CD4-positive, alpha-beta T cell treated with Interleukin-4 for 1 hour (primary cell): ENCODE measurements at regions not wholly inside any gene's neighbourhood (a gene's known extent, or its start where the extent isn't known, plus 50 kb on each side); places are given as distances from the start of the nearest gene placed in this dataset.
"Not testable (repeated sequence)": the region's sequence is repeated elsewhere in the genome, so short reads cannot be mapped to it uniquely, and the experiment has no call there.

ENCODE experiments used
- DNase-seq, 2 donors: peaks; one replicate each; pipeline ENCODE4 v3.0.0-alpha.2; 2020 to 2022

- DNase-seq, result no peak
These were observed 207.7 kb upstream of the ZSWIM2 start for GRCh38 chr2:187056416-187057334.

GRCh38 chr2:187055463-187055862, 206.5 kb upstream of the ZSWIM2 start:
- no peak for DNase-seq

- no peak for DNase-seq
These were observed 205.7 kb upstream of the ZSWIM2 start for GRCh38 chr2:187054501-187055319.

GRCh38 chr2:187051350-187051749, 202.4 kb upstream of the ZSWIM2 start:
- no peak for DNase-seq

GRCh38 chr2:187050409-187050998, 201.5 kb upstream of the ZSWIM2 start:
- DNase-seq, result no peak

- DNase-seq, result no peak
These were observed 188.3 kb upstream of the ZSWIM2 start for GRCh38 chr2:187037310-187037709.

- no peak for DNase-seq
These were observed 185.5 kb upstream of the ZSWIM2 start for GRCh38 chr2:187034434-187034833.

GRCh38 chr2:187024739-187025138, 175.8 kb upstream of the ZSWIM2 start:
- DNase-seq, result no peak

GRCh38 chr2:187023996-187024395, 175.0 kb upstream of the ZSWIM2 start:
- DNase-seq, result not testable (repeated sequence)

- no peak for DNase-seq
These were observed 168.5 kb upstream of the ZSWIM2 start for GRCh38 chr2:187017438-187017837.

- no peak for DNase-seq
These were observed 164.1 kb upstream of the ZSWIM2 start for GRCh38 chr2:187013058-187013457.

- DNase-seq, result no peak
These were observed 162.3 kb upstream of the ZSWIM2 start for GRCh38 chr2:187011206-187011832.

GRCh38 chr2:187009483-187010239, 160.7 kb upstream of the ZSWIM2 start:
- DNase-seq, result no peak

GRCh38 chr2:187008111-187008510, 159.1 kb upstream of the ZSWIM2 start:
- DNase-seq, result no peak

GRCh38 chr2:187003611-187004010, 154.6 kb upstream of the ZSWIM2 start:
- DNase-seq, result no peak

GRCh38 chr2:187003038-187003554, 154.1 kb upstream of the ZSWIM2 start:
- DNase-seq, result no peak

- DNase-seq, result no peak
These were observed 153.3 kb upstream of the ZSWIM2 start for GRCh38 chr2:187002242-187002641.

GRCh38 chr2:187001248-187001647, 152.3 kb upstream of the ZSWIM2 start:
- no peak for DNase-seq

- no peak for DNase-seq
These were observed 146.1 kb upstream of the ZSWIM2 start for GRCh38 chr2:186995092-186995491.

- no peak for DNase-seq
These were observed 143.6 kb upstream of the ZSWIM2 start for GRCh38 chr2:186992597-186992996.

- DNase-seq, result no peak
These were observed 142.9 kb upstream of the ZSWIM2 start for GRCh38 chr2:186991766-186992417.
